ENCODE measurements at regions not wholly inside any gene's neighbourhood (a gene's known extent, or its start where the extent isn't known, plus 50 kb on each side); places are given as distances from the start of the nearest gene placed in this dataset.

DNA sequence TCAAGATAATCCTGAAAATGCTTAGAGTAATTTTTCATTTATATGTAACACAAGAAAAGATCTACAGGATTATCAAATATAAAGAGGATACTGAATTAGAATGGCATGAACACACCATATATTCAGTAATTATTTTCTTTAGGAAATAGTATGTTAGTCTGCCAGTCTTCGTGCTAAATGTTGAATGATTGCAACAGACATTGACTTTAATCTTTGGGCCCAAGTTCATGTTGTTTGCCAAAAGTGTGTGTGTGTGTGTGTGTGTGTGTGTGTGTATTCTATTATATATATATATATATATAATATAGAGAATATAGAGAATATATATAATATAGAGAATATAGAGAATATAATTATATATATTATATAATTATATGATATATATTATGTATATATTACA lies 186.6 kb downstream of the TMEM47 start:
- TF ChIP-seq CTCF (conservative IDR thresholded peaks at IDR 0.05) (no peak), ZFX (IDR thresholded peaks at IDR 0.05) (no peak)

Data from C4-2B (cell line).